Lung (tissue), 11 donors: ENCODE measurements at regions not wholly inside any gene's neighbourhood (a gene's known extent, or its start where the extent isn't known, plus 50 kb on each side); places are given as distances from the start of the nearest gene placed in this dataset.

Experiments used
- ATAC-seq: fragments of 200-7000 bp; cut with Tn5 transposase; one replicate; pipeline ENCODE4 v1.9.1; 2020; ENCODE audit warnings: moderate number of reproducible peaks; ENCODE audit not compliant: insufficient read depth, low FRiP score
- DNase-seq, 3 donors: peaks; one replicate each; pipeline ENCODE4 v3.0.0-alpha.2; 2013 to 2017
- H3K27ac ChIP-seq, 2 donors: one replicate each; pipeline ENCODE4 v1.5.1; 2013; ENCODE audit warnings: mild to moderate bottlenecking in 2 of 2, moderate library complexity in 2 of 2, control low read depth in 1 of 2, inconsistent platforms in 1 of 2, low read depth in 1 of 2, low read length in 1 of 2
- H3K27me3 ChIP-seq, 3 donors: one replicate each; pipeline ENCODE4 v1.5.1; 2013; ENCODE audit warnings: low read length in 2 of 3; ENCODE audit not compliant: control insufficient read depth in 3 of 3, insufficient read depth in 3 of 3
- H3K36me3 ChIP-seq, 4 donors: one replicate each; pipeline ENCODE4 v1.5.1; 2013; ENCODE audit warnings: low read length in 4 of 4, mild to moderate bottlenecking in 1 of 4, moderate library complexity in 1 of 4; ENCODE audit not compliant: control insufficient read depth in 4 of 4, insufficient read depth in 4 of 4
- H3K4me1 ChIP-seq, 5 donors: one replicate each; pipeline ENCODE4 v1.5.1; 2013; ENCODE audit warnings: low read length in 5 of 5, mild to moderate bottlenecking in 2 of 5, moderate library complexity in 1 of 5; ENCODE audit not compliant: control insufficient read depth in 5 of 5, insufficient read depth in 5 of 5
- H3K4me3 ChIP-seq: one replicate; pipeline ENCODE4 v1.5.1; 2013; ENCODE audit warnings: mild to moderate bottlenecking, control low read depth, moderate library complexity
- H3K9ac ChIP-seq, 2 donors: one replicate each; pipeline ENCODE4 v1.5.1; 2013; ENCODE audit warnings: low read length in 2 of 2, control low read depth in 1 of 2; ENCODE audit not compliant: insufficient read depth in 1 of 2
- H3K9me3 ChIP-seq, 4 donors: one replicate each; pipeline ENCODE4 v1.5.1; 2013; ENCODE audit warnings: low read length in 3 of 4, mild to moderate bottlenecking in 1 of 4, moderate library complexity in 1 of 4; ENCODE audit not compliant: control insufficient read depth in 4 of 4, insufficient read depth in 3 of 4
- WGBS, 2 donors: extraction: QIAGEN DNeasy Blood & Tissue Kit; methylation state at CpG; one replicate each; pipeline ENCODE4 v1.1.7; 2013; 5-methylcytosine and 5-hydroxymethylcytosine counted together
- TF ChIP-seq, protein P1 (sequence below): IDR thresholded peaks from 2 replicates; pipeline ENCODE4 v1.5.1; 2012; ENCODE audit warnings: mild to moderate bottlenecking; ENCODE audit errors: control extremely low read depth, extremely low read depth
- donor health status: control.
- donor health status: control.
- donor health status: Bipolar disorder and iron deficiency.
- donor health status: healthy.
- donor health status: DM: yes; HTN: yes; CAD: no.

DNA sequence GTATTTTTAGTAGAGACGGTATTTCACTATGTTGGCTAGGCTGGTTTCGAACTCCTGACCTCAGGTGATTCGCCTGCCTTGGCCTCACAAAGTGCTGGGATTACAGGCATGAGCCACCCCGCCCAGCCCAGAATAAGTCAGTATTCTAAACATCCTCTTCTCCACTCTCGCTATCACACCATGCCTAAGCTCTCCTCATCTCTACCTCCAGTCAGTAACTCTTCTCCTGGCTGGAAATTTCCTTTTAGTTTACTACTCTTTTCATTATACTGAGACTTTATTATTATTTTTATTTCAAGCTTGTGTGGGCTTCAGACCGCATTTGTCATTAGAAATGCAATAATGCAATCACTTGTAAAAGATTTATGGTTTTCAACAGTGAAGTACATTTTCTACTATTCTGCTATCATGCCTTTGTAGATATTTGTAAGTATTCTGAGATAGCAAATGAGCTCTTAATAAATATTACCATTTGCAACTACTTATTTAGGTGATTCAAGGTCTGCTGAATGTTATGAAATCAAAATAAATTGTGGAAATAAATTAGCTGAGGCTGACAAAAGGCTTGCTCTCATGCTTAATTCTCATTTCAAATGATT, 617.3 kb upstream of the GOT2 start:
- DNase-seq (no peak), ATAC-seq (no peak)
- H3K4me1 ChIP-seq = no peaks in the 10 kb centered on the region
- no peak overlapping the region for H3K9ac ChIP-seq
- WGBS, 2 donors = 90 to 96% methylated on average over 6 of the region's 6 CpGs
- H3K27ac ChIP-seq = no peak overlapping the region
- H3K27me3 ChIP-seq = no peaks in the 10 kb centered on the region
- H3K4me3 ChIP-seq = no peak overlapping the region
- TF ChIP-seq, protein P1, sequence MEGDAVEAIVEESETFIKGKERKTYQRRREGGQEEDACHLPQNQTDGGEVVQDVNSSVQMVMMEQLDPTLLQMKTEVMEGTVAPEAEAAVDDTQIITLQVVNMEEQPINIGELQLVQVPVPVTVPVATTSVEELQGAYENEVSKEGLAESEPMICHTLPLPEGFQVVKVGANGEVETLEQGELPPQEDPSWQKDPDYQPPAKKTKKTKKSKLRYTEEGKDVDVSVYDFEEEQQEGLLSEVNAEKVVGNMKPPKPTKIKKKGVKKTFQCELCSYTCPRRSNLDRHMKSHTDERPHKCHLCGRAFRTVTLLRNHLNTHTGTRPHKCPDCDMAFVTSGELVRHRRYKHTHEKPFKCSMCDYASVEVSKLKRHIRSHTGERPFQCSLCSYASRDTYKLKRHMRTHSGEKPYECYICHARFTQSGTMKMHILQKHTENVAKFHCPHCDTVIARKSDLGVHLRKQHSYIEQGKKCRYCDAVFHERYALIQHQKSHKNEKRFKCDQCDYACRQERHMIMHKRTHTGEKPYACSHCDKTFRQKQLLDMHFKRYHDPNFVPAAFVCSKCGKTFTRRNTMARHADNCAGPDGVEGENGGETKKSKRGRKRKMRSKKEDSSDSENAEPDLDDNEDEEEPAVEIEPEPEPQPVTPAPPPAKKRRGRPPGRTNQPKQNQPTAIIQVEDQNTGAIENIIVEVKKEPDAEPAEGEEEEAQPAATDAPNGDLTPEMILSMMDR = no peak
- H3K36me3 ChIP-seq = no peaks in the 10 kb centered on the region
- no peaks in the 10 kb centered on the region for H3K9me3 ChIP-seq

DNA sequence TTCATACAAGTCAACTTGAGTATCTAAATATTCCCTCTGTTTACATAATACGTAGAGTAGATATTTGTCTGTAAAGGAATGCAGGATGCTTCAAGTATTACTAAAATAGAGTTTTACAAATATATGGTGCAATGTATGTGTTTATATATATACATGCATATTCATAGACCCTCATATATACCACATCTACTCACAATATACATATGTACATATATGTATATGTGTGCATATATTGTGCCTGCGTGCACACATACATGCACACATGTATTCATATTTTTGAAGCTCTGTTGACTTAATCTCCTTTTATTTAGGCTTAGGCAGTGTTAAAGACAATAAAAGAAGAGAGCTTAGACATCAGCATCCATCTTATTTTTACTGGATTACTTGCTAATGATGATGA, 616.6 kb upstream of the GOT2 start:
- Histone ChIP-seq H3K9ac (no peak overlapping the region), H3K4me3 (no peak overlapping the region), H3K27me3 (no peaks in the 10 kb centered on the region), H3K27ac (no peak overlapping the region), H3K9me3 (no peaks in the 10 kb centered on the region), H3K4me1 (no peaks in the 10 kb centered on the region), H3K36me3 (no peaks in the 10 kb centered on the region)
- TF ChIP-seq, protein P1 = no peak
- no peak for DNase-seq
- ATAC-seq = no peak
- 87 to 95% methylated on average over 2 of the region's 2 CpGs for WGBS, 2 donors

DNA sequence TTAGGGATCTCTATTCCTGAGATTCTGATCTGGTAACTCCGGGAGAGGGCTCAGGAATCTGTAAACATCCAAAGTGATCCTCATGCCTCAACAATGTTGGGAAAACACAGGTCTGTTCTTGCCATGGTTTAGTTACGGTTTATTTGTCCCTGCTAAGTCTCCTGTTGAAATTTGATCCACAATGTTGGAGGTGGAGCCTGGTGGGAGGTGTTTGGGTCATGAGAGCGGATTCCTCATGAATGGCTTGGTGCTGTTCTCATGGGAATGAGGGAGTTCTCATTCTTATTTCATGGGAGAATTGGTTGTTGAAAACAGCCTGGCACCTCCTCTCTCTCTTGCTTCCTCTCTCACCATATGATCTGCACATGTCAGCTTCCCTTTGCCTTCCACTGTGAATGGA, 608.6 kb upstream of the GOT2 start:
- 66 to 84% methylated on average over 3 of the region's 3 CpGs for WGBS, 2 donors
- no peak for ATAC-seq
- no peaks in the 10 kb centered on the region for H3K36me3 ChIP-seq
- H3K4me1 ChIP-seq = no peaks in the 10 kb centered on the region
- H3K9me3 ChIP-seq = no peaks in the 10 kb centered on the region
- no peak overlapping the region for H3K27ac ChIP-seq
- H3K27me3 ChIP-seq = peaks cover 0 to 3% (median 0%) of the 10 kb centered on the region in 3 donors
- no peak overlapping the region for H3K4me3 ChIP-seq
- TF ChIP-seq, protein P1 = no peak
- H3K9ac ChIP-seq = no peak overlapping the region
- DNase-seq = no peak

DNA sequence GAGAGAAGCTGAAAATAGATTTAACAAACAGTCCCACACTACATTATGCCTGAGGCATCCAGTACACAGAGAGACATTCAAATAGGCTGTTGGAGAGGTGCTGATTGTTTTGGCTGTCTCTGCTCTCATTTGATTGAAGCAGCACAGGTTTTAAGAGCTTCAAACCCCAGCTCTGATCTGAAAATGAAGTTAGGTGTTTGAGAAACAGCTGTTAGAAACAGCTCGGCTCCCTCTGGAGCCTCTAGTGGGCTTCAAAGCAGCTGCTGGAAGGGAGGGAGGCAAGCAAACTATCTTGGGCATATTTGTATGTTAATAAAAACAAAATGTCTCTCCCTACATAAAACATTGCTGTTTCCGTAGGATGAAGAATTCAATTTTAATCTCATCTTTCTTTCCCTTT, 607.3 kb upstream of the GOT2 start:
- 50 to 55% methylated on average over 2 of the region's 2 CpGs for WGBS, 2 donors
- no peak overlapping the region for H3K27ac ChIP-seq
- H3K4me1 ChIP-seq = no peaks in the 10 kb centered on the region
- H3K36me3 ChIP-seq = no peaks in the 10 kb centered on the region
- DNase-seq (peak; percentile 24 to 51 (median 44)), ATAC-seq (no peak)
- no peaks in the 10 kb centered on the region for H3K9me3 ChIP-seq
- H3K4me3 ChIP-seq = no peak overlapping the region
- H3K27me3 ChIP-seq = peaks cover 0 to 3% (median 0%) of the 10 kb centered on the region in 3 donors
- TF ChIP-seq, protein P1 = no peak
- H3K9ac ChIP-seq = no peak overlapping the region
